GM12878 (cell line): ENCODE measurements at regions not wholly inside any gene's neighbourhood (a gene's known extent, or its start where the extent isn't known, plus 50 kb on each side); places are given as distances from the start of the nearest gene placed in this dataset.
"Not testable (repeated sequence)": the region's sequence is repeated elsewhere in the genome, so short reads cannot be mapped to it uniquely, and the experiment has no call there.

Experiments
- ATAC-seq: fragments of 200-7000 bp; cut with Tn5 transposase; 3 replicates; pipeline ENCODE4 v1.9.1; 2020; ENCODE audit warnings: mild to moderate bottlenecking, moderate library complexity
- BruUV-seq: library from RNA; stranded (reverse); fragments of 400-500 nt; replicated peaks from 2 replicates; lab custom pipeline; 2021; lab: Mats Ljungman, UMichigan
- CTCF ChIA-PET: fragments of 300-600 bp; sonication (Branson Sonifier 250); formaldehyde crosslinking; extraction: SDS; loops from one replicate; lab custom pipeline; 2021; ENCODE audit warnings: inconsistent platforms; lab: Yijun Ruan, JAX
- POLR2A ChIA-PET: fragments of 350-600 bp; formaldehyde crosslinking; extraction: SDS; loops from one replicate; lab custom pipeline; 2021; ENCODE audit warnings: inconsistent platforms; lab: Charles Lee
- RAD21 ChIA-PET: fragments of 300-600 bp; sonication (Branson Sonifier 250); formaldehyde crosslinking; loops from one replicate; lab custom pipeline; 2023; ENCODE audit warnings: antibody characterized with exemption; ENCODE audit not compliant: unreplicated experiment; lab: Charles Lee
- SMC1A ChIA-PET: fragments of 300-600 bp; sonication (Branson Sonifier 250); formaldehyde crosslinking; loops from one replicate; lab custom pipeline; 2023; ENCODE audit not compliant: unreplicated experiment, uncharacterized antibody; lab: Charles Lee
- DNase-seq: peaks from one replicate; pipeline ENCODE4 v3.0.0-alpha.2; 2011; ENCODE audit warnings: low read depth, low spot score
- FAIRE-seq: peaks from 3 replicates; lab custom pipeline; 2011; peaks lifted over from hg19 to GRCh38; lab: Jason Lieb, UNC
- H2AFZ ChIP-seq: 2 replicates; pipeline ENCODE4 v1.6.0; 2011; ENCODE audit warnings: low read depth, low read length, control low read depth; ENCODE audit not compliant: control insufficient read depth
- H3K27ac ChIP-seq: 2 replicates; pipeline ENCODE4 v1.5.1; 2011; ENCODE audit warnings: control low read depth; ENCODE audit not compliant: control insufficient read depth, insufficient read depth
- H3K27me3 ChIP-seq, 2 experiments: replicated peaks in 1 of 2; 2 replicates each; pipeline versions ENCODE4 v1.6.0 to v1.6.1; 2011; ENCODE audit warnings: low read length in 1 of 2; ENCODE audit not compliant: control insufficient read depth in 2 of 2, insufficient read depth in 2 of 2
- H3K36me3 ChIP-seq, 2 experiments: 2 replicates each; pipeline ENCODE4 v1.5.1; 2011; ENCODE audit warnings: low read length in 1 of 2; ENCODE audit not compliant: control insufficient read depth in 2 of 2, insufficient read depth in 2 of 2
- H3K4me1 ChIP-seq: 2 replicates; pipeline ENCODE4 v1.6.1; 2011; ENCODE audit warnings: mild to moderate bottlenecking, low read length, moderate library complexity, mixed read lengths; ENCODE audit not compliant: control insufficient read depth, insufficient read depth
- H3K4me2 ChIP-seq: 2 replicates; pipeline ENCODE4 v1.6.0; 2011; ENCODE audit warnings: control low read depth; ENCODE audit not compliant: control insufficient read depth, insufficient read depth
- H3K4me3 ChIP-seq: fragments of 200-600 bp; sonication (generic); 2 replicates; pipeline ENCODE4 v1.5.1; 2016
- H3K79me2 ChIP-seq: 2 replicates; pipeline ENCODE4 v1.6.0; 2011; ENCODE audit warnings: low read length; ENCODE audit not compliant: control insufficient read depth, insufficient read depth
- H3K9ac ChIP-seq: 2 replicates; pipeline ENCODE4 v1.8.0; 2011; ENCODE audit warnings: low read length, control low read depth, mixed read lengths; ENCODE audit not compliant: control insufficient read depth, insufficient read depth
- H3K9me3 ChIP-seq: replicated peaks from 3 replicates; pipeline ENCODE4 v1.5.1; 2011; ENCODE audit warnings: mild to moderate bottlenecking, low read length; ENCODE audit not compliant: control insufficient read depth, insufficient read depth
- H4K20me1 ChIP-seq: 2 replicates; pipeline ENCODE4 v1.6.0; 2011; ENCODE audit not compliant: control insufficient read depth, insufficient read depth
- YY1 ChIP-seq: IDR thresholded peaks from 2 replicates; pipeline ENCODE4 v1.6.1; 2011; ENCODE audit warnings: low read depth, mild to moderate bottlenecking, low read length
- ZNF687 ChIP-seq: fragments of 450-650 bp; IDR thresholded peaks from 2 replicates; pipeline ENCODE4 v1.6.1; 2017; ENCODE audit warnings: mild to moderate bottlenecking, moderate library complexity
- WGBS: methylation state at CpG from one replicate; pipeline ENCODE4 v1.1.6; 2016; ENCODE audit warnings: low lambda C conversion rate; ENCODE audit not compliant: insufficient replicate concordance, insufficient coverage; ENCODE audit errors: missing lambda C conversion rate; 5-methylcytosine and 5-hydroxymethylcytosine counted together
- in situ Hi-C: fragments of 300-500 bp; cut with MboI; formaldehyde crosslinking; loops from 9 replicates; pipeline ENCODE4 v1.14.3; 2018; ENCODE audit warnings: mixed read lengths
- intact Hi-C: fragments of 100-400 bp; cut with micrococcal nuclease; formaldehyde crosslinking; loops from one replicate; pipeline ENCODE4 v1.14.2; 2022; ENCODE audit not compliant: unreplicated experiment

GRCh38 chr11:134984421-134984820 is 572.4 kb upstream of the B3GAT1 start (continued):
- TF ChIP-seq ZNF687 = no peak
- no peak for TF ChIP-seq YY1

- H3K4me2 ChIP-seq, RAD21 ChIA-PET, DNase-seq, ATAC-seq, H2AFZ ChIP-seq, H3K36me3 ChIP-seq, in situ Hi-C loops, H3K9me3 ChIP-seq, H3K4me1 ChIP-seq, intact Hi-C loops, H3K27ac ChIP-seq, H3K4me3 ChIP-seq, H3K27me3 ChIP-seq, FAIRE-seq, H4K20me1 ChIP-seq, SMC1A ChIA-PET, POLR2A ChIA-PET, BruUV-seq, CTCF ChIA-PET, H3K9ac ChIP-seq, H3K79me2 ChIP-seq: not testable (repeated sequence)
- 26% methylated on average over 8 of the region's 8 CpGs for WGBS
Measured at GRCh38 chr11:134982432-134982831, 570.4 kb upstream of the B3GAT1 start.
